Liver (tissue), 8 donors: ENCODE measurements at regions not wholly inside any gene's neighbourhood (a gene's known extent, or its start where the extent isn't known, plus 50 kb on each side); places are given as distances from the start of the nearest gene placed in this dataset.

Source experiments
- DNase-seq: peaks from one replicate; pipeline ENCODE4 v3.0.0-alpha.2; 2017; ENCODE audit warnings: low spot score
- H3K27ac ChIP-seq, 2 donors: one replicate each; pipeline ENCODE4 v1.7.0; 2013; ENCODE audit warnings: inconsistent platforms in 2 of 2, low read length in 2 of 2, control low read depth in 1 of 2, low read depth in 1 of 2, mild to moderate bottlenecking in 1 of 2
- H3K27me3 ChIP-seq, 4 donors: one replicate each; pipeline versions ENCODE4 v1.6.1 to v1.7.0; 2013; ENCODE audit warnings: low read length in 3 of 4, inconsistent platforms in 1 of 4, mild to moderate bottlenecking in 1 of 4, moderate library complexity in 1 of 4; ENCODE audit not compliant: control insufficient read depth in 4 of 4, insufficient read depth in 4 of 4
- H3K36me3 ChIP-seq, 4 donors: one replicate each; pipeline versions ENCODE4 v1.6.1 to v1.7.0; 2013; ENCODE audit warnings: low read length in 3 of 4, mild to moderate bottlenecking in 3 of 4, low read depth in 1 of 4, moderate library complexity in 1 of 4; ENCODE audit not compliant: control insufficient read depth in 4 of 4, insufficient read depth in 3 of 4
- H3K4me1 ChIP-seq, 4 donors: one replicate each; pipeline versions ENCODE4 v1.6.1 to v1.7.0; 2013; ENCODE audit warnings: low read length in 3 of 4, mild to moderate bottlenecking in 3 of 4, moderate library complexity in 1 of 4; ENCODE audit not compliant: control insufficient read depth in 4 of 4, insufficient read depth in 4 of 4
- H3K4me3 ChIP-seq, 3 donors: one replicate each; pipeline versions ENCODE4 v1.6.1 to v1.7.0; 2013; ENCODE audit warnings: low read length in 3 of 3, control low read depth in 1 of 3, low read depth in 1 of 3, mild to moderate bottlenecking in 1 of 3
- H3K9ac ChIP-seq, 2 donors: one replicate each; pipeline ENCODE4 v1.7.0; 2013; ENCODE audit warnings: low read length in 2 of 2, mild to moderate bottlenecking in 2 of 2, moderate library complexity in 2 of 2, control low read depth in 1 of 2, low read depth in 1 of 2
- H3K9me3 ChIP-seq, 4 donors: one replicate each; pipeline versions ENCODE4 v1.6.1 to v1.7.0; 2013; ENCODE audit warnings: low read length in 3 of 4; ENCODE audit not compliant: control insufficient read depth in 4 of 4
- EGR1 ChIP-seq, 2 donors: IDR thresholded peaks; 2 replicates each; pipeline ENCODE4 v1.6.1; 2016 to 2018; ENCODE audit warnings: antibody characterized with exemption in 2 of 2, low read depth in 2 of 2
- FOXA1 ChIP-seq: IDR thresholded peaks from 2 replicates; pipeline ENCODE4 v1.6.1; 2016; ENCODE audit warnings: antibody characterized with exemption
- FOXA2 ChIP-seq: IDR thresholded peaks from 2 replicates; pipeline ENCODE4 v1.6.1; 2016; ENCODE audit warnings: antibody characterized with exemption
- GABPA ChIP-seq, 2 donors: IDR thresholded peaks in 1 of 2; conservative IDR thresholded peaks in 1 of 2; 2 replicates each; pipeline ENCODE4 v1.6.1; 2016; ENCODE audit warnings: antibody characterized with exemption in 2 of 2, mild to moderate bottlenecking in 1 of 2, moderate library complexity in 1 of 2
- HNF4A ChIP-seq, 2 donors: conservative IDR thresholded peaks; 2 replicates each; pipeline ENCODE4 v1.6.1; 2016; ENCODE audit warnings: antibody characterized with exemption in 2 of 2, mild to moderate bottlenecking in 2 of 2
- HNF4G ChIP-seq: IDR thresholded peaks from 2 replicates; pipeline ENCODE4 v1.6.1; 2016; ENCODE audit warnings: antibody characterized with exemption
- JUND ChIP-seq, 2 donors: IDR thresholded peaks; 2 replicates each; pipeline ENCODE4 v1.6.1; 2016; ENCODE audit warnings: antibody characterized with exemption in 2 of 2
- NR2F2 ChIP-seq: IDR thresholded peaks from 2 replicates; pipeline ENCODE4 v1.6.1; 2016; ENCODE audit warnings: antibody characterized with exemption
- RAD21 ChIP-seq, 2 donors: IDR thresholded peaks; 2 replicates each; pipeline ENCODE4 v1.6.1; 2016; ENCODE audit warnings: antibody characterized with exemption in 2 of 2, mild to moderate bottlenecking in 2 of 2
- REST ChIP-seq: IDR thresholded peaks from 2 replicates; pipeline ENCODE4 v1.6.1; 2016; ENCODE audit warnings: antibody characterized with exemption, mild to moderate bottlenecking
- RXRA ChIP-seq, 2 donors: IDR thresholded peaks; 2 replicates each; pipeline ENCODE4 v1.6.1; 2017 to 2018; ENCODE audit warnings: antibody characterized with exemption in 2 of 2, mild to moderate bottlenecking in 1 of 2
- SP1 ChIP-seq: IDR thresholded peaks from 2 replicates; pipeline ENCODE4 v1.6.1; 2018; ENCODE audit warnings: antibody characterized with exemption, mild to moderate bottlenecking
- TAF1 ChIP-seq: conservative IDR thresholded peaks from 2 replicates; pipeline ENCODE4 v1.6.1; 2016; ENCODE audit warnings: antibody characterized with exemption, mild to moderate bottlenecking
- YY1 ChIP-seq: IDR thresholded peaks from 2 replicates; pipeline ENCODE4 v1.6.1; 2016; ENCODE audit warnings: antibody characterized with exemption, mild to moderate bottlenecking
- ZBTB33 ChIP-seq: IDR thresholded peaks from 2 replicates; pipeline ENCODE4 v1.6.1; 2016; ENCODE audit warnings: antibody characterized with exemption
- WGBS: extraction: QIAGEN DNeasy Blood & Tissue Kit; methylation state at CpG from one replicate; pipeline ENCODE4 v1.1.7; 2013; 5-methylcytosine and 5-hydroxymethylcytosine counted together
- TF ChIP-seq, protein P1 (sequence below): fragments of 150-350 bp; IDR thresholded peaks from 2 replicates; pipeline ENCODE4 v1.5.1; 2017; ENCODE audit warnings: improper control_type of control experiment, low read depth, low read length; ENCODE audit not compliant: missing input control
- donor health status: healthy.
- donor health status: healthy.
- donor health status: healthy.
- donor health status: healthy.
- donor health status: healthy.

DNA sequence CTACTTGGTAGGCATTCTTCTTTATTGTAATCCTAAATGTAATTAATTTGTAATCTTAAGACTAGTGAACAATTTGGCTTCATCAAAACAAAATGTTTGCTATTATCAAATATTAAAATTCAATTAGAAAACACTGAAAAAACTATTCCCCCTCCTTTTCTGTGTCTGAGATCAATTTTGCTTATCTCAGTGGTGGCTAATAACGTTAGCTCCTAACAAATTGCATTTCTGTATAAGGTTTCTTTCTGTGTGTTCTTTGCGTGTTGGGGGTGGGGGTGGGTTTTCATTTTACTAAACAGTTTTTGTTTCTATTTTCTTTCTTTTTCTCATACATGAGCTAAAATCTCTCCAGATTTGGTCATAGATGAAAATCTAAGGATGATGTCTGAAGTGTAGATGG is 54.0 kb upstream of the EYA4 start:
- no peak overlapping the region for H3K9ac ChIP-seq
- no peaks in the 10 kb centered on the region for H3K4me1 ChIP-seq
- no peaks in the 10 kb centered on the region for H3K9me3 ChIP-seq
- H3K27me3 ChIP-seq = peaks cover 0 to 17% (median 1%) of the 10 kb centered on the region in 4 donors
- no peak overlapping the region for H3K4me3 ChIP-seq
- WGBS = 68% methylated on average over 2 of the region's 2 CpGs
- no peak for DNase-seq
- TF ChIP-seq NR2F2 (no peak), YY1 (no peak), TAF1 (no peak), HNF4G (no peak)
- no peaks in the 10 kb centered on the region for H3K36me3 ChIP-seq
- H3K27ac ChIP-seq = no peak overlapping the region

DNA sequence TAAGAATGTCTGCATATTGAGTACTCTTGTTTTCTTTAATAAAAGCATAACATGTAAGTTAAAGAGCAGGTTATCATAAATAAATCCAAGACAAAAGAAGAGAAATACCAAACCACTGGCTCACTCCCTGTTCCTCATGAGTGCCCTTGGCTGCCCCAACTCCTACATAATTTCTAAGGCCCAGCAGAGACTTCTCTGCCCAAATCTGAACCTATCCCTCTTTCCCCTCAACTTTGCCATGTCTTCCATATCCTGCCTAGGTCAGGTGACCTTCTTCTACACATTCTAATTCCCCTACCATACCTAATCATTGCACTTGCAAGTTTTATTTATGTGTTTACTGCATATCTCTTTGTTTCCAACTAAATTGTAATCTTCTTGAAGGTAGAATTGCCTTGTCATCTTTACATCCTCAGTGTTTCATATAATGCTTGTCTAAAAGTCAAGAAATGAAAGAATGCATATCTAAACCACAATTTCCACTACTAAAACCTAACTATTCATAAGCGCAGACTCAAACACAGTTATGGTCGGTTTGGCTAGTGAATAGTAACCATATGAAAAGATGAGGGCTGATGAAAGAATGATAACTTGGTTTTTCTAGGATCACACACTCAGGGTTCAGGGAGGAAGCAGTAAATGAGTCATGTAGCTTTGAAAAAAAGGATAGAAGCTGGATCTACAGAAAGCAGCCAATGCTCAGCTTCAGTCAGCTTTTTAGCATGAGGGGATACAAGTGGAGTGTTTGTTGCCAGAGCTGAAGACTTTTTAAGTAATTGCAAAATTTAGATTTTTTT is 53.3 kb upstream of the EYA4 start:
- H3K9ac ChIP-seq = no peak overlapping the region
- TF ChIP-seq TAF1 = no peak
- TF ChIP-seq HNF4A (conservative IDR thresholded peaks at IDR 0.05) = no peak
- no peak for TF ChIP-seq REST
- TF ChIP-seq RAD21 (IDR thresholded peaks at IDR 0.05) = no peak
- TF ChIP-seq, protein P1, sequence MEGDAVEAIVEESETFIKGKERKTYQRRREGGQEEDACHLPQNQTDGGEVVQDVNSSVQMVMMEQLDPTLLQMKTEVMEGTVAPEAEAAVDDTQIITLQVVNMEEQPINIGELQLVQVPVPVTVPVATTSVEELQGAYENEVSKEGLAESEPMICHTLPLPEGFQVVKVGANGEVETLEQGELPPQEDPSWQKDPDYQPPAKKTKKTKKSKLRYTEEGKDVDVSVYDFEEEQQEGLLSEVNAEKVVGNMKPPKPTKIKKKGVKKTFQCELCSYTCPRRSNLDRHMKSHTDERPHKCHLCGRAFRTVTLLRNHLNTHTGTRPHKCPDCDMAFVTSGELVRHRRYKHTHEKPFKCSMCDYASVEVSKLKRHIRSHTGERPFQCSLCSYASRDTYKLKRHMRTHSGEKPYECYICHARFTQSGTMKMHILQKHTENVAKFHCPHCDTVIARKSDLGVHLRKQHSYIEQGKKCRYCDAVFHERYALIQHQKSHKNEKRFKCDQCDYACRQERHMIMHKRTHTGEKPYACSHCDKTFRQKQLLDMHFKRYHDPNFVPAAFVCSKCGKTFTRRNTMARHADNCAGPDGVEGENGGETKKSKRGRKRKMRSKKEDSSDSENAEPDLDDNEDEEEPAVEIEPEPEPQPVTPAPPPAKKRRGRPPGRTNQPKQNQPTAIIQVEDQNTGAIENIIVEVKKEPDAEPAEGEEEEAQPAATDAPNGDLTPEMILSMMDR = no peak
- TF ChIP-seq NR2F2 = no peak
- TF ChIP-seq ZBTB33 = no peak
- no peak for TF ChIP-seq YY1
- TF ChIP-seq RXRA (IDR thresholded peaks at IDR 0.05) = no peak
- TF ChIP-seq FOXA2 = no peak
- no peak for TF ChIP-seq EGR1 (IDR thresholded peaks at IDR 0.05; ENCODE audit: low read depth in 2 of 2)
- TF ChIP-seq JUND (IDR thresholded peaks at IDR 0.05) = no peak
- TF ChIP-seq GABPA (IDR thresholded peaks at IDR 0.05 in 1 of 2, conservative IDR thresholded peaks at IDR 0.05 in 1 of 2) = no peak
- no peak for TF ChIP-seq FOXA1
- no peak for TF ChIP-seq SP1
- H3K27me3 ChIP-seq = peaks cover 0 to 17% (median under 1%) of the 10 kb centered on the region in 4 donors
- WGBS = 84% methylated on average over 2 of the region's 2 CpGs
- no peaks in the 10 kb centered on the region for H3K4me1 ChIP-seq
- DNase-seq = no peak
- H3K9me3 ChIP-seq = no peaks in the 10 kb centered on the region
- H3K27ac ChIP-seq = no peak overlapping the region
- no peak overlapping the region for H3K4me3 ChIP-seq
- H3K36me3 ChIP-seq = no peaks in the 10 kb centered on the region
